GM21619 (cell line): ENCODE measurements at regions not wholly inside any gene's neighbourhood (a gene's known extent, or its start where the extent isn't known, plus 50 kb on each side); places are given as distances from the start of the nearest gene placed in this dataset.

Source experiments
- ATAC-seq: cut with Tn5 transposase; IDR thresholded peaks from one replicate; pipeline ENCODE4 v1.9.1; 2021; ENCODE audit not compliant: unreplicated experiment

GRCh38 chr4:55175779-55176231 is 50.4 kb upstream of the KDR start:
- no peak for ATAC-seq

DNA sequence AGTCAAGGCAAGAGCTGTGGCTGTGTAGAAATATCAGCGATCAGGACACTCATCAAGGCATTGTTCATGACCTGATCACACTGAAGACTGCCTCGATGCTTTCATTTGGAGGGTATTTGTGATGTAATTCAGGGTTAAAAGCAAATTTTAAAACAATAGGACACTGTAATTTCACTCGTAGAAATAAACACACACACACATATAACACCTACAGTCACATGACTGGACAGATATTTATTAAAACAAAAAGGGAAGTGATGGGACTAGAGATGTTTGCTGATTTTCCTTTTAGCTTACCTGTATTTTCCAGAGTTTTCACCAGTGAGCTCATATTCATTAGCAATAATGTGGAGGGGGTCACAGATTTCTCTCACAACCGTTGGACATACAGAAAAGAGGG is 51.1 kb upstream of the KDR start:
- no peak for ATAC-seq

DNA sequence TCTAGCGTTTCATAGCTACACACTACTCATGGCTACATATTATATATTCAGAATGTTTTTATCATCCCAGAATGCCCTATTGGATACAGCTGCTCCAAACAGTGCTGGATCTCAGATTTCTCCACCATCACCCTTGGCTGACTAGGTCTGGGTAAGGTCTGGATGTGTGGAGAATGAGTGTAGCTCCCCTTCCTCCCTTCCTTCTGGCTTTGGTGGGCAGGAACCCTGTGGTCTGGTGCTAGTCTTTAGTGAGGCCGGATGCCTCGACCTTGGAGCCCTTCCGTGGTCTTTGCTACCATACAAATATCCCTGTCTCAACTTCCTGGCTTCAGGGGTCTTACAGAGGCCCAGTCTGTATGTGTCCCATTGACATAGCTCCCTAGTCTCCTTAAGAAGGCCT is 52.1 kb upstream of the KDR start:
- no peak for ATAC-seq

DNA sequence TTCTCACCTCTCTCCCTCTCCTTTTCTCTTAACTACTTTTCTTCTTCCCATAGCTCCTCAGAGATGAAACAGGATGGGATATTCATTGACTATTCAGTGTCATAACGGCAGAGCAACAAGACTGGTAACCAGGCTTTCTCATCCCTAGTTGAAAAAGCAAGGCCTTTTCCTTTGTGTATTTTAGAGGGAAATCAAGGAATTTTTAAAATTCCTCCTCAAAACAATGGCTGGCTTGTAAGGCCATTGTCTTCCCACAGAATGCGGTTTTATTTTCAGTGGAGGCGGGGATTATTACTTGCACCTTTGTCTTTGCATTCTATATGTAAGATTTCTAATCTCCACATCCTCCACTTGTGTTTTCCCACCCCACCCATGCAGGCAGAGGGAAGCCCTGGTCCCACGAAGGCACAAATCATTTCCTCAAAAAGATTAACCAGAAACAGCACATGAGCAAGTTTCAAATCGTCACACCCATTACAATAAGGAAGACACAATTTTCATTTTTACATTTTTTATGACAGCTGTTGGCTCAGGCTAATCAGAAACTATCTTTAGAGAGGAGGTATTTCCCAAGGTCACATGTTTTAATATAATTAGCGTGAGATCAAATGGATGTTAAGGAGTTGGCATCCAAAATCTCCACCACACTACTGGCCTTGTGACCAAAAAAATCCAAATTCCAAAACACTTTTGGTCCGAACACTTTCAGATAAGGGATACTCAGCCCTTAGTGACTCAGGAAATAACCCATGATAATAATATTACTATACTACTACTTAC is 53.0 kb upstream of the KDR start:
- no peak for ATAC-seq

- ATAC-seq, result no peak
Observed at GRCh38 chr4:55181010-55182005, 55.9 kb upstream of the KDR start.

- ATAC-seq, result no peak
Observed at GRCh38 chr4:55183926-55184599, 58.7 kb upstream of the KDR start.

- peak; percentile 53 for ATAC-seq
Observed at GRCh38 chr4:55184600-55185523, 59.5 kb upstream of the KDR start.

DNA sequence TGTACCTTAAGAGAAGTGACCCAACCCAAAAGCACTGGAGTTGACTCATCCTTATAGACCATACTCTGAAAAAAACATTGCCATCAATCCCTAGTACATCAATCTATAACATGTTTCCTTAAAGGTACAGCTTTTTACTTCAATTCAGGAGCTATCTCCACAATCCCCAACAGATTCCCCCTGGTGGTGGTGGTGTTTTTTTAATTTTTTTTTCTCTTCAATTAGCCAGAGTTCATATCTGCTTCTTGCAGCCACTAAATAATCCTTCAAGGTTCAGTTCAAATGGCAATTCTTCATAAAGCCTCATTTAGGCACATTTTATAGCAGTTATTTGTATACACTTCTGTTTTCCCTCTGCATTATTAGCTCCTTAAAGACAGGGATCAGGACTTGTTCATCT is 60.7 kb upstream of the KDR start:
- ATAC-seq, result no peak

DNA sequence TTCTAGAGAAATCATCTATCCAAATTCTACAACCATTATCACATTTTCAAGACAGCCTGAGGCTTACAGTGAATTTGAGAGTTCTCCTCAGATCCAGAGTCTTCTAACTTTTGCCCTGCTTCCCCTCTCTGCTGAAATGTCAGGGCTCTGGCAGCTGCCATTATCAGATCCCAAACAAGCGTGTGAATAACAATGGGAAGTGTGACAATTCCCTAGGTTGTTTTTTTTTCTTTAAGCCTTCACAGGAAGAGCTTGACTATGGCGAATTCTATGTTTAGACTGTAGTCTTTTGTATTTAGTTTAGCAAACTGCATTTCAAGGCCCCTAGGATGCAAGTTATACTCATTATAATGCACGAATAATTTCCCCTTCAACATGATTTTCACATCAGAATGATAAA is 61.3 kb upstream of the KDR start:
- ATAC-seq, result no peak

DNA sequence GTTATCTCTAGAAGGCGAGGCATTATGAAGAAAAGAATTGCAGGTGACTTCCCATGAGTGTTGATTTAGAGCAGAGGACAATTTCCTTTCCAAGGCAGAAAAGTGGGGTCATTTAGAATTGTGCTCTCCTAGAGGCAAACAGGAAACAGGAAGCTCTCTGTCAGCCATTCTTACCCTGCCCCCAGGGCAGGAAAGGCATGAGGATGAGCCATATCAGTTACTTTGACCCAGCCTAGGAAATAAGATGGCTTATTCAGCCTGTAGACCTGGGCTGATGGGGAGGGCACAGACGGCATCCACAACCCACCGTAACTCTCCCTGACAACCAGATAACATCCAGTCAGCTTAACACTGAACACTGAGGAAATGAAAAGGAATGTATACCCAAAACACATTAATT is 88.8 kb upstream of the KDR start:
- ATAC-seq, result no peak

DNA sequence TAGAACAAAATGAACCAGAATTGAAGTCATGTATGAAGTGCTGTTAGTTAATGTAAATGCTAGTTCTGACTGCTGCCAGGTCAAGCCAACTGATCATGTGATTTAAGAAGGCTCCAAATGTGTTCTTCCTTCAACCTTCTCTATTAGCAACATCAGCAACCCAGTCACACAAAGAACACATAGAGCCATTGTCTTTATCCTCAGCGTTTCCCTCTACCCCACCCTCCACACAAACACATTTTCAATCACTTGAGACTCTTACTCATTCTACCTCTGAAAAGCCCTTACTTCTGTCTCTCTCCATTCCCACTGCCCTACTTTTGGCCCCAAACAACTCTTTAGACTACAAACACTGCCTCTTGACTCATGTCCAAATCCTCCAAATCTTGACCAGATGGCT is 89.7 kb upstream of the KDR start:
- ATAC-seq, result no peak

DNA sequence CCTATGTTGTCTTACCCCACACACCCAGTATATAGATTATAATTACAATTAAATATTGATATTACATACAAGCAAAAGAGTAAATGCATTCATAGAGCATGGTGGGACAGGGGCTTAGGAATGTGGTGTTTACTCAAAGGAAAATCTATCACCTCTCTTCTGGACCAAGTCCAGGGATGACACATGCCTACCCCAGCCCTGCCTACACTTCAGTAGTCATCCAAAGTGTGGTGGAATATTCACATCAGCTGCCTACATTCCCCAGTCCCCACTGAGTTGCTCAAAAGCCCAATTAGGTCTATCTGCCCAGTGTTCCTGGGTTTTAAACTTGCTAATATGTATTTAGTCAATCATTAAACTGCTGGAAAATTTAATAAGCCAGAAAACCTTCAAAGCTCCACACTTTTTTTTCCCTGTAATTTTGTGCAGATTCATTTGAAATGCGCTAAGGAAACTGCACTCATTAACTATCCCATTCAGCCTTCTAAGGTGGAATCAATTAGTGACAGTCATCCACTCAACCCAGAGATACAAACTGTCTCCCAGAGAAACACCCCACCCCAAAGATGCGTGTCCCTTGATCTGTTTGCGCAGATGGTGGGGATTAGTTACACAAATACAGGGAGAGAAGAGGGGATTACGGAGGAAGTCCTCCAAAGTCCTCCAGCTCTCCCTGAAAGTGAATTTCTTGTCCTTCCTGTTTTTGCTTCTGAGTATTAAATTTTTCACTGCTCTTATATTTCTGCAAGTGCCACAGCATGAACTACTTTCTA is 91.7 kb upstream of the KDR start:
- ATAC-seq, result no peak

DNA sequence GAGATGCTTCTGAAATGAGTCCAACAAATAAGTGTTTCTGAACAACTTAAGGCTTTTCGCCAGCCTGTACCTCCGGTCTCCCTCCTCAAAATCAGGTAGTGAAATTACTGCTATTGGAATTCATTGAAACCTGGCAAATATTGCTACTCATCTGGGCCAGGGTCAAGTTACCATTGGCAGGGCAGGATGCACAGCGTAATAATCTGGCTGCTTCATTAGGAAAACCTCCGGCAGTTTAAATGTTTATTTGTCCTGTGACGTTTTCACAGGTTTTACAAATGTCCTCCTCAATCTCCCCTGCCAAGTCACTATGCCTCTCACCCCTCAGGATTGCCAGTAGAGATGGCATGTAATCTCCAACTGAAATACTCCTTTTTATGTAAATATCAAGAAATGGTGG is 92.6 kb upstream of the KDR start:
- no peak for ATAC-seq

DNA sequence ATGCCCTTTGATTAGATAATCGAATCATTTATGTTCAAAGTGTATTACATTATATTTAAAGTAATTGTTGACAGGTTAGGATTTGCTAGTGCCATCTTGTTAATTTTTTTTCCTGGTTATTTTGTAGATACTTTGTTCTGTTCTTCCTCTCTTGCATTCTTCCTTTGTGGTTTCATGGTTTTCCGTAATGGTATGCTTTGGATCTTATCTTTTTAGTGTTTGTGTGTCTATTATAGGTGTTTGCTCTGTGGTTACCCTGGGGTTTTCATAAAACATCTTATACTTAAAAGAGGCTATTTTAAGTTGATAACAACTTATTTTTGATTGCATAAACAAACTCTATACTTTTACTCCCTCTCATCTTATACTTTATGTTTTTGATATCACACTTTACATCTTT is 108.2 kb upstream of the SRD5A3 start:
- ATAC-seq, result no peak

DNA sequence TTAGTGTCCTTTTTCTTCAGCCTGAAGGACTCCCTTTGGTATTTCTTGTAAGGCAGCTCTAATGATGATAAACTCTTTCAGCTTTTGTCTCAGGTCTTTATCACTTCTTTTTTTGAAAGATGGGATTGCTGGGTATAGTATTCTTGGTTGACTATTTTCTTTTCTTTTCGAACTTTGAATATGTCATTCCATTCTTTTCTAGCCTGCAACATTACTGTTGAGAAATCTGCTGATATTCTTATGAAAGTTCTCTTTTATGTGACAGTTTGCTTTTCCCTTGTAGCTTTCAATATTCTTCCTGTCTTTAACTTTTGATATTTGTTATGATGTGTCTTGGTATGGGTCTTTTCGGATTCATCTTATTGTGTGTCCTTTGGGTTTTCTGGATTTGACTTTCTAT is 107.6 kb upstream of the SRD5A3 start:
- ATAC-seq, result no peak

- no peak for ATAC-seq
Observed at GRCh38 chr4:55241461-55241860, 104.6 kb upstream of the SRD5A3 start.

DNA sequence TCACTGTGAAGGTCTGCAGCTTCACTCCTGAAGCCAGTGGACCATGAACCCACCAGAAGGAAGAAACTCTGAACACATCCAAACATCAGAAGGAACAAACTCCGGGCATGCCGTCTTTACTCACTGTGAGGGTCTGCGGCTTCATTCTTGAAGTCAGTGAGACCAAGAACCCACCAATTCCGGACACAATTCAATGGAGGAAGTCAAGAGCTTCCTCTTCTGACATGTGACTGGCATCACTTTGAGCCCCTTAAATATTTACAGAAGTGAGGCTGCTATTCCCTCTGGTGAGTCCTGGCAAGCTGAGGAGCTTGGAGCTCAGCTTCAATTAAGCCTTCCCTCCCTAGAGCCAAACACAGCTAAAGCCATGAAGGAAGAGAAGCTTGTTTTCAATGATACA is 103.5 kb upstream of the SRD5A3 start:
- no peak for ATAC-seq

DNA sequence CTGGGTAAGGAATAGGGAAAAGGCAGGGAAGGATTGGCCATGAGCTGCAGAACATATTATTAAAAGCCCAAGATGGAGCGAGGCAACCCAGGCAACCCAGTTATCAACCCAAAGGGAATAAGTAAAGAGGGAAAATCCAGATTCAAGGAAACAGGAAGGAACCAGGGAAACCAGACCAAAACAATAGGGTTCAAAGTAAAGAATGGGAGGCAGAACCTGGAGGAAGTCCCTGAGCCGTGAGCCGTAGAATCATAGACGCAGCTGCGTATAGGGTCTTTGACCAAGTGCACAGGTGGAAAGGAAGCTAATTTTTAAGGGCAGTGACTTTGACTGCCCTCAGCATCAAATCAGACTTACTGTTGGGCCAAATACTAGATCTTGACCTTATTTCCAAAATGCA is 98.5 kb upstream of the SRD5A3 start:
- ATAC-seq, result no peak

GRCh38 chr4:55248756-55249155 is 97.3 kb upstream of the SRD5A3 start:
- no peak for ATAC-seq

- no peak for ATAC-seq
Observed at GRCh38 chr4:55249476-55249875, 96.6 kb upstream of the SRD5A3 start.
